Activated CD8-positive, alpha-beta memory T cell treated with anti-CD3 and anti-CD28 coated beads, Interleukin-2, amount 10 ng/mL, durations not matched to agents 7 days and 5 days (primary cell): ENCODE measurements at regions not wholly inside any gene's neighbourhood (a gene's known extent, or its start where the extent isn't known, plus 50 kb on each side); places are given as distances from the start of the nearest gene placed in this dataset.

Experiments
- ATAC-seq: fragments of 150-1000 bp; cut with Tn5 transposase; one replicate; pipeline ENCODE4 v1.10.0; 2021; ENCODE audit warnings: moderate library complexity
- CTCF ChIA-PET: fragments of 350-600 bp; sonication (Branson Sonifier 250); formaldehyde crosslinking; loops from one replicate; lab custom pipeline; 2021; ENCODE audit warnings: antibody characterized with exemption; lab: Charles Lee
- DNase-seq: peaks from one replicate; pipeline ENCODE4 v3.0.0-alpha.2; 2020
- H3K27ac Mint-ChIP-seq: one replicate; pipeline ENCODE4 v1.8.0; 2021; ENCODE audit warnings: mild to moderate bottlenecking, mixed read lengths
- H3K27me3 Mint-ChIP-seq: one replicate; pipeline ENCODE4 v1.8.0; 2021; ENCODE audit warnings: mixed read lengths
- H3K36me3 Mint-ChIP-seq: one replicate; pipeline ENCODE4 v1.8.0; 2021; ENCODE audit warnings: mild to moderate bottlenecking, mixed read lengths
- H3K4me1 Mint-ChIP-seq: one replicate; pipeline ENCODE4 v1.8.0; 2021; ENCODE audit warnings: mixed read lengths
- H3K4me3 Mint-ChIP-seq: one replicate; pipeline ENCODE4 v1.8.0; 2021; ENCODE audit warnings: mild to moderate bottlenecking, moderate library complexity, mixed read lengths
- H3K9me3 Mint-ChIP-seq: one replicate; pipeline ENCODE4 v1.8.0; 2022; ENCODE audit warnings: low read depth, mixed read lengths

GRCh38 chr13:79267560-79267959 lies 138.5 kb downstream of the RBM26 start:
- H3K27ac Mint-ChIP-seq: no peak overlapping the region
- CTCF ChIA-PET: no interaction called here
- H3K9me3 Mint-ChIP-seq: no peaks in the 10 kb centered on the region
- no peaks in the 10 kb centered on the region for H3K36me3 Mint-ChIP-seq
- H3K4me3 Mint-ChIP-seq: no peak overlapping the region
- peaks cover 7% of the 10 kb centered on the region for H3K27me3 Mint-ChIP-seq
- no peaks in the 10 kb centered on the region for H3K4me1 Mint-ChIP-seq
- no peak for DNase-seq
- no peak for ATAC-seq

GRCh38 chr13:79258489-79258888 lies 147.6 kb downstream of the RBM26 start:
- Mint-ChIP-seq H3K36me3 (no peaks in the 10 kb centered on the region), H3K4me3 (no peak overlapping the region), H3K27me3 (peaks cover 7% of the 10 kb centered on the region), H3K9me3 (no peaks in the 10 kb centered on the region), H3K4me1 (peaks cover 4% of the 10 kb centered on the region), H3K27ac (no peak overlapping the region)
- DNase-seq (no peak), ATAC-seq (no peak)
- CTCF ChIA-PET: no interaction called here

GRCh38 chr13:79246578-79246949 lies 159.5 kb downstream of the RBM26 start:
- Mint-ChIP-seq H3K4me1 (no peaks in the 10 kb centered on the region), H3K27ac (no peak overlapping the region), H3K4me3 (no peak overlapping the region), H3K9me3 (no peaks in the 10 kb centered on the region), H3K27me3 (peaks cover 9% of the 10 kb centered on the region), H3K36me3 (no peaks in the 10 kb centered on the region)
- DNase-seq (no peak), ATAC-seq (no peak)
- CTCF ChIA-PET: no interaction called here

- no peak overlapping the region for H3K4me3 Mint-ChIP-seq
- DNase-seq: no peak
- no peaks in the 10 kb centered on the region for H3K4me1 Mint-ChIP-seq
- H3K27ac Mint-ChIP-seq: no peak overlapping the region
- no peaks in the 10 kb centered on the region for H3K36me3 Mint-ChIP-seq
- peaks cover 13% of the 10 kb centered on the region for H3K27me3 Mint-ChIP-seq
- no peaks in the 10 kb centered on the region for H3K9me3 Mint-ChIP-seq
- peak; percentile 30 for ATAC-seq
- CTCF ChIA-PET: no interaction called here
These were observed 160.0 kb downstream of the RBM26 start for GRCh38 chr13:79245937-79246577.

- Mint-ChIP-seq H3K9me3 (no peaks in the 10 kb centered on the region), H3K27me3 (peaks cover 25% of the 10 kb centered on the region), H3K4me3 (no peak overlapping the region), H3K36me3 (no peaks in the 10 kb centered on the region), H3K4me1 (no peaks in the 10 kb centered on the region), H3K27ac (no peak overlapping the region)
- CTCF ChIA-PET: no interaction called here
- DNase-seq (no peak), ATAC-seq (no peak)
These were observed 164.4 kb downstream of the RBM26 start for GRCh38 chr13:79241697-79242096.

- no peaks in the 10 kb centered on the region for H3K4me1 Mint-ChIP-seq
- DNase-seq (no peak), ATAC-seq (no peak)
- H3K36me3 Mint-ChIP-seq: no peaks in the 10 kb centered on the region
- no peak overlapping the region for H3K27ac Mint-ChIP-seq
- H3K9me3 Mint-ChIP-seq: no peaks in the 10 kb centered on the region
- CTCF ChIA-PET: no interaction called here
- H3K27me3 Mint-ChIP-seq: peaks cover 26% of the 10 kb centered on the region
- no peak overlapping the region for H3K4me3 Mint-ChIP-seq
These were observed 168.1 kb downstream of the RBM26 start for GRCh38 chr13:79237981-79238380.

- Mint-ChIP-seq H3K27me3 (peaks cover 4% of the 10 kb centered on the region), H3K36me3 (peaks cover 2% of the 10 kb centered on the region), H3K9me3 (no peaks in the 10 kb centered on the region), H3K27ac (no peak overlapping the region), H3K4me1 (peaks cover 2% of the 10 kb centered on the region), H3K4me3 (no peak overlapping the region)
- DNase-seq (no peak), ATAC-seq (no peak)
- CTCF ChIA-PET: no interaction called here
These were observed 174.2 kb downstream of the RBM26 start for GRCh38 chr13:79231887-79232286.

- no peak overlapping the region for H3K4me3 Mint-ChIP-seq
These were observed 176.3 kb downstream of the RBM26 start for GRCh38 chr13:79229761-79230160.

GRCh38 chr13:79228972-79229371 lies 177.1 kb downstream of the RBM26 start:
- no peak overlapping the region for H3K27ac Mint-ChIP-seq

More at GRCh38 chr13:79229761-79230160, 176.3 kb downstream of the RBM26 start:
- no peak for DNase-seq
- peaks cover 2% of the 10 kb centered on the region for H3K27me3 Mint-ChIP-seq
- peaks cover 3% of the 10 kb centered on the region for H3K4me1 Mint-ChIP-seq
- H3K9me3 Mint-ChIP-seq: no peaks in the 10 kb centered on the region
- H3K27ac Mint-ChIP-seq: no peak overlapping the region
- no peak for ATAC-seq
- peaks cover 2% of the 10 kb centered on the region for H3K36me3 Mint-ChIP-seq
- CTCF ChIA-PET: no interaction called here

GRCh38 chr13:79227418-79227817 lies 178.6 kb downstream of the RBM26 start:
- DNase-seq: no peak
- peaks cover 2% of the 10 kb centered on the region for H3K36me3 Mint-ChIP-seq
- H3K4me3 Mint-ChIP-seq: no peak overlapping the region
- peaks cover 3% of the 10 kb centered on the region for H3K4me1 Mint-ChIP-seq
- CTCF ChIA-PET: interaction anchor here (0.8 kb wide), 1 partner anchor 11 kb away, joined by 3 read pairs; no protein-coding TSS in a partner anchor
- no peak for ATAC-seq
- H3K27ac Mint-ChIP-seq: no peak overlapping the region
- peaks cover 9% of the 10 kb centered on the region for H3K27me3 Mint-ChIP-seq
- H3K9me3 Mint-ChIP-seq: no peaks in the 10 kb centered on the region

More at GRCh38 chr13:79228972-79229371, 177.1 kb downstream of the RBM26 start:
- H3K9me3 Mint-ChIP-seq: no peaks in the 10 kb centered on the region
- CTCF ChIA-PET: no interaction called here
- H3K4me1 Mint-ChIP-seq: peaks cover 3% of the 10 kb centered on the region
- peaks cover 4% of the 10 kb centered on the region for H3K27me3 Mint-ChIP-seq
- no peak overlapping the region for H3K4me3 Mint-ChIP-seq
- H3K36me3 Mint-ChIP-seq: peaks cover 2% of the 10 kb centered on the region
- no peak for DNase-seq
- ATAC-seq: no peak

- CTCF ChIA-PET: interaction anchor here (0.8 kb wide), 1 partner anchor 12 kb away, joined by 3 read pairs; no protein-coding TSS in a partner anchor
- peaks cover 3% of the 10 kb centered on the region for H3K4me1 Mint-ChIP-seq
- no peak overlapping the region for H3K27ac Mint-ChIP-seq
- H3K9me3 Mint-ChIP-seq: no peaks in the 10 kb centered on the region
- DNase-seq (no peak), ATAC-seq (no peak)
- H3K36me3 Mint-ChIP-seq: peaks cover 2% of the 10 kb centered on the region
- peaks cover 9% of the 10 kb centered on the region for H3K27me3 Mint-ChIP-seq
- no peak overlapping the region for H3K4me3 Mint-ChIP-seq
These were observed 179.1 kb downstream of the RBM26 start for GRCh38 chr13:79226938-79227337.

GRCh38 chr13:79226250-79226649 lies 179.8 kb downstream of the RBM26 start:
- Mint-ChIP-seq H3K36me3 (peaks cover 2% of the 10 kb centered on the region), H3K9me3 (no peaks in the 10 kb centered on the region), H3K4me3 (no peak overlapping the region), H3K27ac (no peak overlapping the region), H3K27me3 (peaks cover 9% of the 10 kb centered on the region), H3K4me1 (peaks cover 3% of the 10 kb centered on the region)
- CTCF ChIA-PET: no interaction called here
- DNase-seq (no peak), ATAC-seq (no peak)

- CTCF ChIA-PET: no interaction called here
- Mint-ChIP-seq H3K4me1 (peaks cover 3% of the 10 kb centered on the region), H3K27ac (no peak overlapping the region), H3K4me3 (no peak overlapping the region), H3K27me3 (peaks cover 9% of the 10 kb centered on the region), H3K36me3 (peaks cover 2% of the 10 kb centered on the region), H3K9me3 (no peaks in the 10 kb centered on the region)
- DNase-seq (no peak), ATAC-seq (no peak)
These were observed 180.4 kb downstream of the RBM26 start for GRCh38 chr13:79225487-79226232.
